Cardiac muscle cell (in vitro differentiated cells and primary cell): ENCODE measurements at regions not wholly inside any gene's neighbourhood (a gene's known extent, or its start where the extent isn't known, plus 50 kb on each side); places are given as distances from the start of the nearest gene placed in this dataset.

ENCODE experiments used
- DNase-seq, 2 donors: peaks; one replicate each; pipeline versions ENCODE4 v3.0.0 to v3.0.0-alpha.2; 2010 to 2017; ENCODE audit warnings: low read depth in 1 of 2, low spot score in 1 of 2
- H3K27ac ChIP-seq: fragments of 200-600 bp; sonication (generic); 2 replicates; pipeline ENCODE4 v1.5.1; 2016
- H3K27me3 ChIP-seq: fragments of 200-600 bp; sonication (generic); 2 replicates; pipeline ENCODE4 v1.6.0; 2016; ENCODE audit warnings: control low read depth
- H3K36me3 ChIP-seq: fragments of 200-600 bp; sonication (generic); 2 replicates; pipeline ENCODE4 v1.5.1; 2016; ENCODE audit warnings: control low read depth
- H3K4me1 ChIP-seq: fragments of 200-600 bp; sonication (generic); 2 replicates; pipeline ENCODE4 v1.8.1; 2017; ENCODE audit warnings: low read depth, mild to moderate bottlenecking, mixed run types
- H3K4me3 ChIP-seq: fragments of 200-600 bp; sonication (generic); 2 replicates; pipeline ENCODE4 v1.5.1; 2016; ENCODE audit warnings: mild to moderate bottlenecking
- H3K9me3 ChIP-seq: fragments of 200-600 bp; sonication (generic); 2 replicates; pipeline ENCODE4 v1.5.1; 2017; ENCODE audit warnings: low read depth, mild to moderate bottlenecking, control low read depth
- CTCF ChIP-seq: IDR thresholded peaks from 2 replicates; pipeline ENCODE4 v1.5.1; 2012; ENCODE audit warnings: low read depth, mild to moderate bottlenecking, low read length

DNA sequence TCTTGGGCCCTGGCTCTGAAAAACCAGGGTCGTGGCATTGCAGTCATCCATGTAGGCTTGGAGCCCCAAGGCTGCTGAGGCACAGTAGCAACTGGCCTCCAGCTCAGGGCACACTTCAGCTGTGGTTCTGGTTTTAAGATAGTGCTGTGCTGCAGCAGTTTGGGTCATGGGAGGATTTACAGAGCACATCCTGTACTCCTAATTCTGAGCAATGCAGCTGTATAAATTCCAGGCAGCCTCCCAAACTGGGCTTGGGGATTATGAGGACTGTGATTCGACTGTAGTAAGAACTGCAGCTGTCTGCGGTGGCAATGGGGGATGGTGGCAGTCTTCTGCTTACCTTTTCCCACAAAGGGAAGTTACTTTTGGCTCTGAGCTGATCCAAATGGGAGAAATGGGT, 536.3 kb upstream of the GCFC2 start:
- H3K27me3 ChIP-seq: no peaks in the 10 kb centered on the region
- no peak overlapping the region for H3K4me3 ChIP-seq
- no peak for DNase-seq
- no peaks in the 10 kb centered on the region for H3K4me1 ChIP-seq
- H3K27ac ChIP-seq: no peak overlapping the region
- H3K36me3 ChIP-seq: no peaks in the 10 kb centered on the region
- H3K9me3 ChIP-seq: no peaks in the 10 kb centered on the region
- no peak for TF ChIP-seq CTCF

DNA sequence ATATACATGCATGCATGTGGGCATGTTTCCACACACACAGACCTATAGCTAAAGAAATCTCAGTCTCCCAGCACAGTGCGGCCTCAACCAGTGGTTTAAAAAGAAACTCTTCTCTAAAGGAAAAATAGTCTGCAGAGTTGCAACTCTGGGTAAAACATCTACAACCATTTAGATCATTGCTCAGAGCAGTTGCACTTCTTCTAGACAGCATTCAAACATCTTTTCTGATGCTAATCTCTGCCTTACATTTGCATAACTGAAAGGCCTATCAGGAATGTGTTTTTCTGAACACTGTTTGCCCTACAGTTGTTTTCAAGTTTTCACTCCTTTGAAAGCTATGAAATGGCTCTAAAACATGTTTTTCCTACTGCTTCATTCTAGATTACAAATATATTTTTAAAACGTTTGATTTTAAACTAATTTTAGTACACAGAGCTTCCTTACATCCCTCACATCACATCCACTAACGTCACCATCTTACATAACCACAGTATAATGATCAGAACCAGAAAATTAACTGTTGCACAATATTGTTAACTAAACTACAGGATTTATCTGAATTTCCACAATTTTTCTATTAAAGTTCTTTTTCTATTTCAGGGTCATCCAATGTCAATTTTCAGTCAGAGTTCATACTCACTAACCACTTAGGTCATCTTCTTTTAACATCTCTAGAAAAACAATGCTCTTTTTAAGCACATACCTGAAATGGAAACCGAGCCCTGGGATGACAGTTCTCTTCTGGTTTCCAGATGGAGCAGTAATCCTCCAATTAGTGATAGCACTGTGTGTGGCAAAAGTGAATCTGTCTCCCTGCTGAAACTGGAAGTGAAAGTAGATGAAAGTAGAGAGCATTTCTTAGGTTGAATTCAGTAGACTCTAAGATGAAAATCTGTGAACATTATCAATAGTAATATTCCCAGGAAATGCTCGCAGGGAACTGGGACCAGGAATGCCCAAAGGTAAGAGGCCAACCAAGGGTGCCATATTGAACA, 501.6 kb upstream of the GCFC2 start:
- TF ChIP-seq CTCF: no peak
- Histone ChIP-seq H3K4me1 (no peaks in the 10 kb centered on the region), H3K36me3 (no peaks in the 10 kb centered on the region), H3K4me3 (no peak overlapping the region), H3K27me3 (no peaks in the 10 kb centered on the region), H3K27ac (no peak overlapping the region), H3K9me3 (no peaks in the 10 kb centered on the region)
- no peak for DNase-seq

- no peak overlapping the region for H3K4me3 ChIP-seq
- no peak for TF ChIP-seq CTCF
- H3K4me1 ChIP-seq: no peaks in the 10 kb centered on the region
- no peaks in the 10 kb centered on the region for H3K27me3 ChIP-seq
- no peak overlapping the region for H3K27ac ChIP-seq
- H3K36me3 ChIP-seq: no peaks in the 10 kb centered on the region
- no peak for DNase-seq
- no peaks in the 10 kb centered on the region for H3K9me3 ChIP-seq
Measured at GRCh38 chr2:76210551-76210950, 499.8 kb upstream of the GCFC2 start.

DNA sequence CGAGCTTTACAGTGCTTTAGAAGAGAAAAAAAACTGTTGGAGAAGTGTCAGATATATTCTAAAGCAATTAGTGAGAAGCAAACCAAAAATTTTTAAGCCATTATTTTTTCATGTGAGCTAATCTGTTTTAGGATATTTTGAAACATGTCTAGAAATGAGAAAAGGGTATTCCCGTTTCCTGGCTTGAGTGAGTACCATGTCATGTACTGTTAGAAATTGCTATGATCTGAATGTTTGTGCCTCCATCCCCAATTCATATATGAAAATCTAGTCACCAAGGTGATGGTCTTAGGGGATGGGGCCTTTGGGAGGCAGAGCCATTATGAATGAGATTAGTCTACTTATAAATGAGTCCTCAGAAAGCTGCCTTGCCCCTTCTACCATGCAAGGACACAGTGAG, 493.3 kb upstream of the GCFC2 start:
- Histone ChIP-seq H3K27ac (no peak overlapping the region), H3K4me1 (peaks cover 17% of the 10 kb centered on the region), H3K27me3 (no peaks in the 10 kb centered on the region), H3K36me3 (no peaks in the 10 kb centered on the region), H3K9me3 (no peaks in the 10 kb centered on the region), H3K4me3 (no peak overlapping the region)
- DNase-seq: no peak
- no peak for TF ChIP-seq CTCF

GRCh38 chr2:76202866-76203265, 492.2 kb upstream of the GCFC2 start:
- H3K4me3 ChIP-seq: no peak overlapping the region
- no peaks in the 10 kb centered on the region for H3K9me3 ChIP-seq
- H3K4me1 ChIP-seq: peaks cover 17% of the 10 kb centered on the region
- H3K27ac ChIP-seq: no peak overlapping the region
- no peak for TF ChIP-seq CTCF
- H3K27me3 ChIP-seq: no peaks in the 10 kb centered on the region
- H3K36me3 ChIP-seq: no peaks in the 10 kb centered on the region
- no peak for DNase-seq
